Keratinocyte (primary cell): ENCODE measurements at regions not wholly inside any gene's neighbourhood (a gene's known extent, or its start where the extent isn't known, plus 50 kb on each side); places are given as distances from the start of the nearest gene placed in this dataset.

ENCODE experiments used
- DNase-seq: peaks from one replicate; pipeline ENCODE4 v3.0.0-alpha.2; 2011; ENCODE audit warnings: low read depth, missing footprints, low spot score
- FAIRE-seq: peaks from 2 replicates; lab custom pipeline; 2011; peaks lifted over from hg19 to GRCh38; lab: Jason Lieb, UNC
- H2AFZ ChIP-seq: 2 replicates; pipeline ENCODE4 v1.6.0; 2012; ENCODE audit warnings: low read length, control low read depth, inconsistent platforms; ENCODE audit not compliant: control insufficient read depth
- H3K27ac ChIP-seq: 2 replicates; pipeline ENCODE4 v1.5.1; 2011; ENCODE audit warnings: low read length; ENCODE audit not compliant: control insufficient read depth, insufficient read depth
- H3K27me3 ChIP-seq: 3 replicates; pipeline ENCODE4 v1.6.0; 2011; ENCODE audit warnings: low read length; ENCODE audit not compliant: control insufficient read depth, insufficient read depth; ENCODE audit errors: extremely low read depth
- H3K36me3 ChIP-seq, 2 experiments: 2 replicates in 1 of 2; 3 replicates in 1 of 2; pipeline ENCODE4 v1.5.1; 2011; ENCODE audit warnings: low read length in 2 of 2, mild to moderate bottlenecking in 1 of 2; ENCODE audit not compliant: control insufficient read depth in 2 of 2, insufficient read depth in 2 of 2; ENCODE audit errors: extremely low read depth in 1 of 2
- H3K4me1 ChIP-seq: 3 replicates; pipeline ENCODE4 v1.5.1; 2011; ENCODE audit warnings: low read length; ENCODE audit not compliant: control insufficient read depth, insufficient read depth; ENCODE audit errors: extremely low read depth
- H3K4me2 ChIP-seq: 3 replicates; pipeline ENCODE4 v1.6.0; 2011; ENCODE audit warnings: low read depth, low read length; ENCODE audit not compliant: control insufficient read depth, insufficient read depth; ENCODE audit errors: extremely low read depth
- H3K4me3 ChIP-seq, 3 experiments: fragments of 200-600 bp in 1 of 3; sonication (generic) in 1 of 3; 2 replicates in 2 of 3; 3 replicates in 1 of 3; pipeline ENCODE4 v1.5.1; 2011 to 2016; ENCODE audit warnings: low read length in 3 of 3, mild to moderate bottlenecking in 3 of 3, control low read depth in 2 of 3, inconsistent platforms in 1 of 3, low read depth in 1 of 3, mixed read lengths in 1 of 3, mixed run types in 1 of 3, moderate library complexity in 1 of 3; ENCODE audit not compliant: control insufficient read depth in 2 of 3, insufficient read depth in 2 of 3; ENCODE audit errors: extremely low read depth in 1 of 3
- H3K79me2 ChIP-seq: 2 replicates; pipeline ENCODE4 v1.6.0; 2012; ENCODE audit warnings: low read length; ENCODE audit not compliant: control insufficient read depth, insufficient read depth
- H3K9ac ChIP-seq: 3 replicates; pipeline ENCODE4 v1.6.0; 2011; ENCODE audit warnings: low read length; ENCODE audit not compliant: control insufficient read depth, insufficient read depth; ENCODE audit errors: extremely low read depth
- H3K9me1 ChIP-seq: 3 replicates; pipeline ENCODE4 v1.6.0; 2011; ENCODE audit warnings: low read length; ENCODE audit not compliant: control insufficient read depth, insufficient read depth; ENCODE audit errors: extremely low read depth
- H3K9me3 ChIP-seq: 2 replicates; pipeline ENCODE4 v1.5.1; 2012; ENCODE audit warnings: low read depth, low read length; ENCODE audit not compliant: control insufficient read depth
- H4K20me1 ChIP-seq: 3 replicates; pipeline ENCODE4 v1.6.0; 2011; ENCODE audit warnings: low read length; ENCODE audit not compliant: control insufficient read depth, insufficient read depth; ENCODE audit errors: extremely low read depth
- EZH2 ChIP-seq: IDR thresholded peaks from one replicate; pipeline ENCODE4 v1.6.1; 2012; ENCODE audit warnings: inconsistent platforms, mild to moderate bottlenecking, low read length, moderate library complexity
- dilution Hi-C: fragments of 300-500 bp; cut with MboI; formaldehyde crosslinking; loops from one replicate; pipeline ENCODE4 v1.7.0; 2020; ENCODE audit warnings: low sequenced_read_pairs; ENCODE audit not compliant: extremely low pct_ligation_motif_present
- TF ChIP-seq, protein P1 (sequence below), 3 experiments: IDR thresholded peaks in 1 of 3; conservative IDR thresholded peaks in 1 of 3; optimal IDR thresholded peaks in 1 of 3; 2 replicates in 2 of 3; 3 replicates in 1 of 3; pipeline versions ENCODE3 to v1.5.1; 2011; ENCODE audit warnings: low read length in 3 of 3, mild to moderate bottlenecking in 3 of 3, moderate library complexity in 2 of 3, control low read depth in 1 of 3, inconsistent platforms in 1 of 3; ENCODE audit not compliant: insufficient read depth in 2 of 3; ENCODE audit errors: extremely low read depth in 1 of 3

DNA sequence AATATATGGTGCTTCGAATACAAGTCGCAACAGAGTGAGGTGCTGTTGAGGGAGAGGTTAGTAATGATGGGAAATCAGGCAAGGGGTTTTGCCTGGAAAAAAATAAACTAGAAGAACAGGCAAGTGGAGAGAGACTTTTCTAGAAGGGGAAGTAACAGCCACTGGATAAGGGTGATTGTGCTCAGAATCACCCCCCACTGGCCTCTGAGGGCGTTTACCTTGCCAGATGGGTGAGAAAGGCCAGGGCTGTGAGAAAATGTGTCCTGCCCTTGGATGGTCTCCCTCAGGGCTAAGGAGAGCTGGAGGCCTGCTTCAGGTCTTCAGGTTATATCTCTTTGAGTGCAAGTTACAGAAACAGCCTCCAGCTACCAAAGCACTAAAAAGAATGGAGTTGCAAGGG is 151.8 kb downstream of the MEX3B start:
- DNase-seq (no peak), FAIRE-seq (no peak)
- H4K20me1 ChIP-seq: no peaks in the 10 kb centered on the region
- no peaks in the 10 kb centered on the region for H3K36me3 ChIP-seq
- H2AFZ ChIP-seq: no peak overlapping the region
- H3K27me3 ChIP-seq: no peaks in the 10 kb centered on the region
- TF ChIP-seq EZH2: no peak
- TF ChIP-seq, protein P1, sequence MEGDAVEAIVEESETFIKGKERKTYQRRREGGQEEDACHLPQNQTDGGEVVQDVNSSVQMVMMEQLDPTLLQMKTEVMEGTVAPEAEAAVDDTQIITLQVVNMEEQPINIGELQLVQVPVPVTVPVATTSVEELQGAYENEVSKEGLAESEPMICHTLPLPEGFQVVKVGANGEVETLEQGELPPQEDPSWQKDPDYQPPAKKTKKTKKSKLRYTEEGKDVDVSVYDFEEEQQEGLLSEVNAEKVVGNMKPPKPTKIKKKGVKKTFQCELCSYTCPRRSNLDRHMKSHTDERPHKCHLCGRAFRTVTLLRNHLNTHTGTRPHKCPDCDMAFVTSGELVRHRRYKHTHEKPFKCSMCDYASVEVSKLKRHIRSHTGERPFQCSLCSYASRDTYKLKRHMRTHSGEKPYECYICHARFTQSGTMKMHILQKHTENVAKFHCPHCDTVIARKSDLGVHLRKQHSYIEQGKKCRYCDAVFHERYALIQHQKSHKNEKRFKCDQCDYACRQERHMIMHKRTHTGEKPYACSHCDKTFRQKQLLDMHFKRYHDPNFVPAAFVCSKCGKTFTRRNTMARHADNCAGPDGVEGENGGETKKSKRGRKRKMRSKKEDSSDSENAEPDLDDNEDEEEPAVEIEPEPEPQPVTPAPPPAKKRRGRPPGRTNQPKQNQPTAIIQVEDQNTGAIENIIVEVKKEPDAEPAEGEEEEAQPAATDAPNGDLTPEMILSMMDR (optimal IDR thresholded peaks at IDR 0.05 in 1 of 3, IDR thresholded peaks at IDR 0.05 in 1 of 3, conservative IDR thresholded peaks at IDR 0.05 in 1 of 3; ENCODE audit: extremely low read depth in 1 of 3, insufficient read depth in 2 of 3, low read length in 3 of 3): no peak
- no peaks in the 10 kb centered on the region for H3K79me2 ChIP-seq
- no peak overlapping the region for H3K4me2 ChIP-seq
- H3K9me1 ChIP-seq: no peaks in the 10 kb centered on the region
- no peak overlapping the region for H3K27ac ChIP-seq
- dilution Hi-C loops: no loop called here
- no peaks in the 10 kb centered on the region for H3K4me1 ChIP-seq
- no peaks in the 10 kb centered on the region for H3K9me3 ChIP-seq
- H3K4me3 ChIP-seq: no peak overlapping the region
- H3K9ac ChIP-seq: no peak overlapping the region

DNA sequence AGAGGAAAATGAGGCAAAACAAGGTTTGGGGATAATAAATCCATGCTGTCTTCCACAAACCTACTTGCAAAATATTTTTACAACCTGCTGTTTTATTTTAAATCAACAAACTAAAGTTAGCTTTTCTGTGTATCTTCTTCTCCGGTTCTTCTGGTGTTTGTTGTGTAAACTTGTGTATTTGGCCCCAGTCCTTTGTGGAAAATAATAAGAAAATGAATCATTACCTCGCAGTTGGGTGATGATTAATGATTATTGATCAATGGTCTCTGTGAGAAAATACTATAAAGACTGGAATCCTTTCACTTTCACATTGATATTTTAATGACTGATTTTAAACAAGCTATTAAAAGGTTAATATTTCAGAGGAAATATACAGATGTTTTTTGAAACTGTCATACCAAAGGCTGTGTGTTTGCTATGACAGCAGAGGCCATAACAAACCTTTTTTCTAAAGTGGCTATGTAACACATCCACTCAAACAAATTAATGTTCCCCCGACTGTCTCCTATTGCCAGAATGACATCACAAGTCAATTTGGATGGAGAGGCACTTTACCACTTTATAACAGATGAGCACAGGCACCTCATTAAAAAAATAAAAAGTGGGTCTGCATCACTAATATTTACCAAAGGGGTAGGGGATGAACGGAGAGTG is 152.5 kb downstream of the MEX3B start:
- no peak overlapping the region for H3K4me3 ChIP-seq
- H3K4me1 ChIP-seq: peaks cover 3% of the 10 kb centered on the region
- dilution Hi-C loops: no loop called here
- TF ChIP-seq, protein P1 (optimal IDR thresholded peaks at IDR 0.05 in 1 of 3, IDR thresholded peaks at IDR 0.05 in 1 of 3, conservative IDR thresholded peaks at IDR 0.05 in 1 of 3; ENCODE audit: extremely low read depth in 1 of 3, insufficient read depth in 2 of 3, low read length in 3 of 3): no peak
- TF ChIP-seq EZH2: no peak
- H3K9me3 ChIP-seq: no peaks in the 10 kb centered on the region
- H3K9me1 ChIP-seq: no peaks in the 10 kb centered on the region
- DNase-seq: no peak
- no peaks in the 10 kb centered on the region for H3K27me3 ChIP-seq
- H3K4me2 ChIP-seq: no peak overlapping the region
- no peak overlapping the region for H2AFZ ChIP-seq
- no peaks in the 10 kb centered on the region for H4K20me1 ChIP-seq
- H3K36me3 ChIP-seq: no peaks in the 10 kb centered on the region
- H3K9ac ChIP-seq: no peak overlapping the region
- H3K79me2 ChIP-seq: no peaks in the 10 kb centered on the region
- no peak overlapping the region for H3K27ac ChIP-seq
- FAIRE-seq: no peak
